ENCODE measurements at regions not wholly inside any gene's neighbourhood (a gene's known extent, or its start where the extent isn't known, plus 50 kb on each side); places are given as distances from the start of the nearest gene placed in this dataset.
A peak's percentile ranks its signal among the peaks of the same experiment; 100 is the strongest.
"Not testable (repeated sequence)": the region's sequence is repeated elsewhere in the genome, so short reads cannot be mapped to it uniquely, and the experiment has no call there.

DNA sequence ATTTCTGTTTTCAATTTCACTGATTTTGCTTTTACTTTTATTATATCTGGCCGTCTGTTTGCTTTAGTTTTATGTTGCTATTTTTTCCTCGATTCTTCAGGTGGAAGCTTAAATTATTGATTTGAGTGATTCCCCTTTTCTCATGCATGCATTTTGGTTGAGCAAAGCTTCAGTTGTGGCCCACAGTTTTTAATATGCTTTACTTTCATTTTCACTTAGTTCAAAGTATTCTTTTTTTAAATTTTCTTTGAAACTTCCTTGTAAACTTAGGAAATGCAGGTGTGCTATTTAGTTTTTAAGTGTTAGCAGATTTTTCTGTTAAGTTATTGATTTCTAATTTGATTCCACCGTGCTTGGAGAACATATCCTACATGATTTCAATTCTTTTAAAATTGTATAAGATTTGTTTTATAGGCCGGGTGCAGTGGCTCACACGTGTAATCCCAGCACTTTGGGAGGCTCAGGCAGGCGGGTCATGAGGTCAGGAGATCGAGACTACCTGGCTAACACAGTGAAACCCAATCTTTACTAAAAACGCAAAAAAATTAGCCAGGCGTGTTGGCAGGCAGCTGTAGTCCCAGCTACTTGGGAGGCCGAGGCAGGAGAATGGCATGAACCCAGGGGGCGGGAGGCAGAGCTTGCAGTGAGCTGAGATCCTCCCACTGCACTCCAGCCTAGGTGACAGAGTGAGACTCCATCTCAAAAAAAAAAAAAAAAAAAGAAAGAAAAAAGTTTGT is 531.2 kb downstream of the KIF2B start:
- Histone ChIP-seq H3K4me1 (ENCODE audit: control insufficient read depth, insufficient read depth, low read length) (no peaks in the 10 kb centered on the region), H3K27me3 (ENCODE audit: control insufficient read depth, insufficient read depth, low read length, poor library complexity, severe bottlenecking) (no peaks in the 10 kb centered on the region), H3K4me3 (ENCODE audit: low read length) (no peak overlapping the region), H3K9me3 (ENCODE audit: control insufficient read depth, low read length) (peaks cover 12% of the 10 kb centered on the region), H3K27ac (ENCODE audit: low read depth, low read length) (no peak overlapping the region), H3K36me3 (ENCODE audit: control insufficient read depth, insufficient read depth, low read length) (no peaks in the 10 kb centered on the region), H3K9ac (ENCODE audit: extremely low read depth, low read length, poor library complexity, severe bottlenecking) (no peak overlapping the region)
- TF ChIP-seq, protein P1, sequence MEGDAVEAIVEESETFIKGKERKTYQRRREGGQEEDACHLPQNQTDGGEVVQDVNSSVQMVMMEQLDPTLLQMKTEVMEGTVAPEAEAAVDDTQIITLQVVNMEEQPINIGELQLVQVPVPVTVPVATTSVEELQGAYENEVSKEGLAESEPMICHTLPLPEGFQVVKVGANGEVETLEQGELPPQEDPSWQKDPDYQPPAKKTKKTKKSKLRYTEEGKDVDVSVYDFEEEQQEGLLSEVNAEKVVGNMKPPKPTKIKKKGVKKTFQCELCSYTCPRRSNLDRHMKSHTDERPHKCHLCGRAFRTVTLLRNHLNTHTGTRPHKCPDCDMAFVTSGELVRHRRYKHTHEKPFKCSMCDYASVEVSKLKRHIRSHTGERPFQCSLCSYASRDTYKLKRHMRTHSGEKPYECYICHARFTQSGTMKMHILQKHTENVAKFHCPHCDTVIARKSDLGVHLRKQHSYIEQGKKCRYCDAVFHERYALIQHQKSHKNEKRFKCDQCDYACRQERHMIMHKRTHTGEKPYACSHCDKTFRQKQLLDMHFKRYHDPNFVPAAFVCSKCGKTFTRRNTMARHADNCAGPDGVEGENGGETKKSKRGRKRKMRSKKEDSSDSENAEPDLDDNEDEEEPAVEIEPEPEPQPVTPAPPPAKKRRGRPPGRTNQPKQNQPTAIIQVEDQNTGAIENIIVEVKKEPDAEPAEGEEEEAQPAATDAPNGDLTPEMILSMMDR (conservative IDR thresholded peaks at IDR 0.05) = no peak
- no peak for DNase-seq
- WGBS, 2 experiments (ENCODE audit: insufficient coverage in 1 of 2, insufficient read length in 1 of 2) = 90 to 100% methylated on average over 3 to 10 of the region's 11 CpGs
- H3K36me3 Mint-ChIP-seq (ENCODE audit: low read depth) = peaks cover 12% of the 10 kb centered on the region
- H3K9me3 Mint-ChIP-seq = peaks cover 42% of the 10 kb centered on the region
- no peak overlapping the region for H3K27ac Mint-ChIP-seq
- no peaks in the 10 kb centered on the region for H3K27me3 Mint-ChIP-seq (ENCODE audit: insufficient read depth)
- no peak overlapping the region for H3K4me3 Mint-ChIP-seq
- no peaks in the 10 kb centered on the region for H3K4me1 Mint-ChIP-seq

DNA sequence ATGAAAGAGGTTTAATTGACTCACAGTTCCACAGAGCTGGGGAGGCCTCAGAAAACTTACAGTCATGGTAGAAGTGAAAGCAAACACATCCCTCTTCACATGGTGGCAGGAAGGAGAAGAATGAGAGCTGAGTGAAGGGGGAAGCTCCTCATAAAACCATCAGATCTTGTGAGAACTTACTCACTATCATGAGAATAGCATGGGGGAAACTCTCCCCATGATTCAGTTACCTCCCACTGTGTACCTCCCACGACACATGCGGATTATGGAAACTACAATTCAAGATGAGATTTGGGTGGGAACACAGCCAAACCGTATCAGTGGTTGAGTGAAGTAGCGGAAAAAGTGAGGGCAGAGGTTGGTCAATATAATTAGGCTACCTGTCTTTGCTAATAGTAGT is 538.3 kb downstream of the KIF2B start:
- not testable (repeated sequence) for H3K36me3 ChIP-seq (ENCODE audit: control insufficient read depth, insufficient read depth, low read length); H3K27ac ChIP-seq (ENCODE audit: low read depth, low read length); H3K9me3 ChIP-seq (ENCODE audit: control insufficient read depth, low read length); H3K4me1 ChIP-seq (ENCODE audit: control insufficient read depth, insufficient read depth, low read length); H3K27me3 Mint-ChIP-seq (ENCODE audit: insufficient read depth); H3K9ac ChIP-seq (ENCODE audit: extremely low read depth, low read length, poor library complexity, severe bottlenecking); H3K27me3 ChIP-seq (ENCODE audit: control insufficient read depth, insufficient read depth, low read length, poor library complexity, severe bottlenecking); H3K4me3 ChIP-seq (ENCODE audit: low read length); H3K4me3 Mint-ChIP-seq
- peaks cover 29% of the 10 kb centered on the region for H3K9me3 Mint-ChIP-seq
- WGBS, 2 experiments (ENCODE audit: insufficient coverage in 1 of 2, insufficient read length in 1 of 2) = 62 to 63% methylated on average over 4 of the region's 4 CpGs
- peak; percentile 60 for DNase-seq
- peaks cover 14% of the 10 kb centered on the region for H3K4me1 Mint-ChIP-seq
- H3K36me3 Mint-ChIP-seq (ENCODE audit: low read depth) = peaks cover 12% of the 10 kb centered on the region
- H3K27ac Mint-ChIP-seq = peak overlapping the region; percentile 80

DNA sequence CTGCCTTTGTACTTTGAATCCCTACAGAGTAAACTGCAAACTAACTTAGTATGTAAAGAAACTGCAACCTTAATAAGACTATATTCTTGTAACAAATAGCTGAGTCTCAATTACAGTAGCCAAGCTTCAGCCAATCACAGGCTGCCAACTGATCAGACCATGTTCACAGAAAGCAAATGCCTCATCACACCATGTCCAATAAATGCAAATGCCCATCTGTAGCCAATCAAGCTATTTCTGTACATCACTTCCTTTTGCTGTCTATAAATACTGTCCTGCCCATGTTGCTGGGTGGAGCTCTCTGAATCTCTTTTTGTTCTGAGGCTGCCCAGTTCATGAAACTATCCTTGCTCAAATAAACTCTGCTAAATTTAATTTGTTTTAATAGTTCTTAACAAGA is 531.7 kb upstream of the TOM1L1 start:
- Mint-ChIP-seq H3K4me1 (peaks cover 14% of the 10 kb centered on the region), H3K27me3 (ENCODE audit: insufficient read depth) (no peaks in the 10 kb centered on the region), H3K4me3 (no peak overlapping the region), H3K27ac (no peak overlapping the region), H3K9me3 (peaks cover 15% of the 10 kb centered on the region), H3K36me3 (ENCODE audit: low read depth) (peaks cover 8% of the 10 kb centered on the region)
- Histone ChIP-seq H3K27ac (ENCODE audit: low read depth, low read length) (no peak overlapping the region), H3K9me3 (ENCODE audit: control insufficient read depth, low read length) (peaks cover 19% of the 10 kb centered on the region), H3K36me3 (ENCODE audit: control insufficient read depth, insufficient read depth, low read length) (no peaks in the 10 kb centered on the region), H3K4me3 (ENCODE audit: low read length) (no peak overlapping the region), H3K27me3 (ENCODE audit: control insufficient read depth, insufficient read depth, low read length, poor library complexity, severe bottlenecking) (no peaks in the 10 kb centered on the region), H3K9ac (ENCODE audit: extremely low read depth, low read length, poor library complexity, severe bottlenecking) (no peak overlapping the region), H3K4me1 (ENCODE audit: control insufficient read depth, insufficient read depth, low read length) (peaks cover 3% of the 10 kb centered on the region)
- DNase-seq = no peak
- TF ChIP-seq, protein P1 (conservative IDR thresholded peaks at IDR 0.05) = no peak

All from endodermal cell (in vitro differentiated cells).